SIG-M5 (cell line): ENCODE measurements at regions not wholly inside any gene's neighbourhood (a gene's known extent, or its start where the extent isn't known, plus 50 kb on each side); places are given as distances from the start of the nearest gene placed in this dataset.
"Not testable (repeated sequence)": the region's sequence is repeated elsewhere in the genome, so short reads cannot be mapped to it uniquely, and the experiment has no call there.

Experiments used
- DNase-seq: peaks from one replicate; lab custom pipeline; 2025; lab: John Stamatoyannopoulos, UW

- no peak for DNase-seq
Observed at GRCh38 chr10:30732671-30733070, 103.1 kb upstream of the LYZL2 start.

- no peak for DNase-seq
Observed at GRCh38 chr10:30731963-30732362, 102.4 kb upstream of the LYZL2 start.

GRCh38 chr10:30730306-30730705, 100.8 kb upstream of the LYZL2 start:
- DNase-seq, result no peak

- no peak for DNase-seq
Observed at GRCh38 chr10:30728766-30729165, 99.2 kb upstream of the LYZL2 start.

- no peak for DNase-seq
Observed at GRCh38 chr10:30728127-30728526, 98.6 kb upstream of the LYZL2 start.

GRCh38 chr10:30727524-30727923, 98.0 kb upstream of the LYZL2 start:
- DNase-seq, result no peak

GRCh38 chr10:30726783-30727414, 97.3 kb upstream of the LYZL2 start:
- DNase-seq, result not testable (repeated sequence)

GRCh38 chr10:30725661-30726060, 96.1 kb upstream of the LYZL2 start:
- DNase-seq, result no peak

- DNase-seq, result no peak
Observed at GRCh38 chr10:30724296-30724695, 94.7 kb upstream of the LYZL2 start.

GRCh38 chr10:30722956-30723620, 93.5 kb upstream of the LYZL2 start:
- no peak for DNase-seq

GRCh38 chr10:30719832-30720231, 90.3 kb upstream of the LYZL2 start:
- no peak for DNase-seq

GRCh38 chr10:30709700-30710358, 80.3 kb upstream of the LYZL2 start:
- DNase-seq, result no peak

GRCh38 chr10:30709229-30709628, 79.7 kb upstream of the LYZL2 start:
- no peak for DNase-seq

- DNase-seq, result no peak
Observed at GRCh38 chr10:30708234-30708633, 78.7 kb upstream of the LYZL2 start.

- DNase-seq, result not testable (repeated sequence)
Observed at GRCh38 chr10:30706189-30706588, 76.6 kb upstream of the LYZL2 start.

GRCh38 chr10:30705625-30706149, 76.1 kb upstream of the LYZL2 start:
- no peak for DNase-seq

- DNase-seq, result no peak
Observed at GRCh38 chr10:30705101-30705624, 75.6 kb upstream of the LYZL2 start.

GRCh38 chr10:30704601-30705100, 75.1 kb upstream of the LYZL2 start:
- DNase-seq, result not testable (repeated sequence)

GRCh38 chr10:30704026-30704600, 74.6 kb upstream of the LYZL2 start:
- no peak for DNase-seq

GRCh38 chr10:30703446-30703845, 73.9 kb upstream of the LYZL2 start:
- not testable (repeated sequence) for DNase-seq

- no peak for DNase-seq
Observed at GRCh38 chr10:30702860-30703259, 73.3 kb upstream of the LYZL2 start.

GRCh38 chr10:30701451-30702173, 72.1 kb upstream of the LYZL2 start:
- DNase-seq, result no peak
